Liver (tissue), 8 donors: ENCODE measurements at regions not wholly inside any gene's neighbourhood (a gene's known extent, or its start where the extent isn't known, plus 50 kb on each side); places are given as distances from the start of the nearest gene placed in this dataset.

Experiments used
- DNase-seq: peaks from one replicate; pipeline ENCODE4 v3.0.0-alpha.2; 2017; ENCODE audit warnings: low spot score
- H3K27ac ChIP-seq, 2 donors: one replicate each; pipeline ENCODE4 v1.7.0; 2013; ENCODE audit warnings: inconsistent platforms in 2 of 2, low read length in 2 of 2, control low read depth in 1 of 2, low read depth in 1 of 2, mild to moderate bottlenecking in 1 of 2
- H3K27me3 ChIP-seq, 4 donors: one replicate each; pipeline versions ENCODE4 v1.6.1 to v1.7.0; 2013; ENCODE audit warnings: low read length in 3 of 4, inconsistent platforms in 1 of 4, mild to moderate bottlenecking in 1 of 4, moderate library complexity in 1 of 4; ENCODE audit not compliant: control insufficient read depth in 4 of 4, insufficient read depth in 4 of 4
- H3K36me3 ChIP-seq, 4 donors: one replicate each; pipeline versions ENCODE4 v1.6.1 to v1.7.0; 2013; ENCODE audit warnings: low read length in 3 of 4, mild to moderate bottlenecking in 3 of 4, low read depth in 1 of 4, moderate library complexity in 1 of 4; ENCODE audit not compliant: control insufficient read depth in 4 of 4, insufficient read depth in 3 of 4
- H3K4me1 ChIP-seq, 4 donors: one replicate each; pipeline versions ENCODE4 v1.6.1 to v1.7.0; 2013; ENCODE audit warnings: low read length in 3 of 4, mild to moderate bottlenecking in 3 of 4, moderate library complexity in 1 of 4; ENCODE audit not compliant: control insufficient read depth in 4 of 4, insufficient read depth in 4 of 4
- H3K4me3 ChIP-seq, 3 donors: one replicate each; pipeline versions ENCODE4 v1.6.1 to v1.7.0; 2013; ENCODE audit warnings: low read length in 3 of 3, control low read depth in 1 of 3, low read depth in 1 of 3, mild to moderate bottlenecking in 1 of 3
- H3K9ac ChIP-seq, 2 donors: one replicate each; pipeline ENCODE4 v1.7.0; 2013; ENCODE audit warnings: low read length in 2 of 2, mild to moderate bottlenecking in 2 of 2, moderate library complexity in 2 of 2, control low read depth in 1 of 2, low read depth in 1 of 2
- H3K9me3 ChIP-seq, 4 donors: one replicate each; pipeline versions ENCODE4 v1.6.1 to v1.7.0; 2013; ENCODE audit warnings: low read length in 3 of 4; ENCODE audit not compliant: control insufficient read depth in 4 of 4
- ATF3 ChIP-seq: IDR thresholded peaks from 2 replicates; pipeline ENCODE4 v1.6.1; 2016; ENCODE audit warnings: antibody characterized with exemption
- CTCF ChIP-seq: fragments of 150-350 bp; IDR thresholded peaks from 2 replicates; pipeline ENCODE4 v1.5.1; 2017; ENCODE audit warnings: improper control_type of control experiment, low read depth, low read length; ENCODE audit not compliant: missing input control
- EGR1 ChIP-seq, 2 donors: IDR thresholded peaks; 2 replicates each; pipeline ENCODE4 v1.6.1; 2016 to 2018; ENCODE audit warnings: antibody characterized with exemption in 2 of 2, low read depth in 2 of 2
- FOXA1 ChIP-seq: IDR thresholded peaks from 2 replicates; pipeline ENCODE4 v1.6.1; 2016; ENCODE audit warnings: antibody characterized with exemption
- FOXA2 ChIP-seq: IDR thresholded peaks from 2 replicates; pipeline ENCODE4 v1.6.1; 2016; ENCODE audit warnings: antibody characterized with exemption
- HNF4G ChIP-seq: IDR thresholded peaks from 2 replicates; pipeline ENCODE4 v1.6.1; 2016; ENCODE audit warnings: antibody characterized with exemption
- JUND ChIP-seq, 2 donors: IDR thresholded peaks; 2 replicates each; pipeline ENCODE4 v1.6.1; 2016; ENCODE audit warnings: antibody characterized with exemption in 2 of 2
- MAX ChIP-seq: IDR thresholded peaks from 2 replicates; pipeline ENCODE4 v1.6.1; 2016; ENCODE audit warnings: antibody characterized with exemption
- NR2F2 ChIP-seq: IDR thresholded peaks from 2 replicates; pipeline ENCODE4 v1.6.1; 2016; ENCODE audit warnings: antibody characterized with exemption
- RAD21 ChIP-seq, 2 donors: IDR thresholded peaks; 2 replicates each; pipeline ENCODE4 v1.6.1; 2016; ENCODE audit warnings: antibody characterized with exemption in 2 of 2, mild to moderate bottlenecking in 2 of 2
- RXRA ChIP-seq, 2 donors: IDR thresholded peaks; 2 replicates each; pipeline ENCODE4 v1.6.1; 2017 to 2018; ENCODE audit warnings: antibody characterized with exemption in 2 of 2, mild to moderate bottlenecking in 1 of 2
- WGBS: extraction: QIAGEN DNeasy Blood & Tissue Kit; methylation state at CpG from one replicate; pipeline ENCODE4 v1.1.7; 2013; 5-methylcytosine and 5-hydroxymethylcytosine counted together
- TF ChIP-seq, protein P1 (sequence below): IDR thresholded peaks from 2 replicates; pipeline ENCODE4 v1.6.1; 2016; ENCODE audit warnings: antibody characterized with exemption, mild to moderate bottlenecking
- TF ChIP-seq, protein P2 (sequence below): IDR thresholded peaks from 2 replicates; pipeline ENCODE4 v1.6.1; 2016; ENCODE audit warnings: antibody characterized with exemption
- donor health status: healthy.
- donor health status: healthy.
- donor health status: healthy.
- donor health status: healthy.
- donor health status: healthy.

DNA sequence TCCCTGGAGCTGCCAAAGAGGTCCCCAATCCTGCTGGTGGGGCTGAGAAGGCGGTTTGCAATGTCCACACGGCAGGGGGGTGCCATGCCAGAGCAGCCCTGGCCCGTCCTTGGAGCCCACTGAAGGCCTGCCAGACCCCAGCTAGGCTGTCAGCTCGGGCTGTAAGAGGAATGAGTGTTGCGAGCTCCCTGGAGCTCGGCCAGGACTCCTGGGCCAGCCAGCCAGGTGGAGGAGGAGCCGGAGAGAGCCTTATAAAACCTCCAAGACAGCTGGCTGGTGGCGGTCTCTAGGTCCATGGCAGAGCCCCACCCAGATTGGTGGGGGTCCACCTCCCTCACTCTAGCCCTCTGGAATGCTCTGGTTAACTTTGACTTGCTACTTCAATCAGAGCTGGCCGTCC, 55.1 kb upstream of the CALN1 start:
- peaks cover 0 to 3% (median 2%) of the 10 kb centered on the region in 4 donors for H3K9me3 ChIP-seq
- no peaks in the 10 kb centered on the region for H3K4me1 ChIP-seq
- TF ChIP-seq HNF4G: no peak
- TF ChIP-seq FOXA1: no peak
- TF ChIP-seq ATF3: no peak
- TF ChIP-seq RAD21 (IDR thresholded peaks at IDR 0.05): no peak
- no peak for TF ChIP-seq MAX
- H3K9ac ChIP-seq: no peak overlapping the region
- H3K27me3 ChIP-seq: no peaks in the 10 kb centered on the region
- H3K4me3 ChIP-seq: no peak overlapping the region
- no peaks in the 10 kb centered on the region for H3K36me3 ChIP-seq
- no peak for DNase-seq
- no peak overlapping the region for H3K27ac ChIP-seq
- 69% methylated on average over 9 of the region's 9 CpGs for WGBS

DNA sequence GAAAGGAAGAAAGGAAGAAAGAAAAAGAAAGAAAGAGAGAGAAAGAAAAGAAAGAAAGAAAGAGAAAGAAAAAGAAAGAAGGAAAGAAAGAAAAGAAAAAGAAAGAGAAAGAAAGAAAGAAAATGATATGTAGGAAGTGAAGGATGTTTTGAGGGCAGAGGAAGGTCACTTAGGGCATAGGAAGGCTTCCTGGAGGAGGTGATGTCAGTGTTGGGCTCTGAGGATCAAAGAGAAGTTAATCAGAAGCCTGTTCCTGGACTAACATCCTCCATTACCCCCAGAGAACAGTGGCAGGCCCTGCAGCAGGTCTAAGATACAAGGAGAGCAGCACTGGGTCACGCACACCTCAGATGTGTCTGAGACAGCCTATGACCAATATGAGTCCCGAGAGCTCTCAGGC, 54.7 kb upstream of the CALN1 start:
- TF ChIP-seq NR2F2: no peak
- TF ChIP-seq EGR1 (IDR thresholded peaks at IDR 0.05; ENCODE audit: low read depth in 2 of 2): no peak
- no peak for TF ChIP-seq JUND (IDR thresholded peaks at IDR 0.05)
- no peak for TF ChIP-seq FOXA2
- TF ChIP-seq, protein P1, sequence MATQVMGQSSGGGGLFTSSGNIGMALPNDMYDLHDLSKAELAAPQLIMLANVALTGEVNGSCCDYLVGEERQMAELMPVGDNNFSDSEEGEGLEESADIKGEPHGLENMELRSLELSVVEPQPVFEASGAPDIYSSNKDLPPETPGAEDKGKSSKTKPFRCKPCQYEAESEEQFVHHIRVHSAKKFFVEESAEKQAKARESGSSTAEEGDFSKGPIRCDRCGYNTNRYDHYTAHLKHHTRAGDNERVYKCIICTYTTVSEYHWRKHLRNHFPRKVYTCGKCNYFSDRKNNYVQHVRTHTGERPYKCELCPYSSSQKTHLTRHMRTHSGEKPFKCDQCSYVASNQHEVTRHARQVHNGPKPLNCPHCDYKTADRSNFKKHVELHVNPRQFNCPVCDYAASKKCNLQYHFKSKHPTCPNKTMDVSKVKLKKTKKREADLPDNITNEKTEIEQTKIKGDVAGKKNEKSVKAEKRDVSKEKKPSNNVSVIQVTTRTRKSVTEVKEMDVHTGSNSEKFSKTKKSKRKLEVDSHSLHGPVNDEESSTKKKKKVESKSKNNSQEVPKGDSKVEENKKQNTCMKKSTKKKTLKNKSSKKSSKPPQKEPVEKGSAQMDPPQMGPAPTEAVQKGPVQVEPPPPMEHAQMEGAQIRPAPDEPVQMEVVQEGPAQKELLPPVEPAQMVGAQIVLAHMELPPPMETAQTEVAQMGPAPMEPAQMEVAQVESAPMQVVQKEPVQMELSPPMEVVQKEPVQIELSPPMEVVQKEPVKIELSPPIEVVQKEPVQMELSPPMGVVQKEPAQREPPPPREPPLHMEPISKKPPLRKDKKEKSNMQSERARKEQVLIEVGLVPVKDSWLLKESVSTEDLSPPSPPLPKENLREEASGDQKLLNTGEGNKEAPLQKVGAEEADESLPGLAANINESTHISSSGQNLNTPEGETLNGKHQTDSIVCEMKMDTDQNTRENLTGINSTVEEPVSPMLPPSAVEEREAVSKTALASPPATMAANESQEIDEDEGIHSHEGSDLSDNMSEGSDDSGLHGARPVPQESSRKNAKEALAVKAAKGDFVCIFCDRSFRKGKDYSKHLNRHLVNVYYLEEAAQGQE: no peak
- TF ChIP-seq CTCF: no peak
- no peak for TF ChIP-seq RXRA (IDR thresholded peaks at IDR 0.05)
- TF ChIP-seq, protein P2, sequence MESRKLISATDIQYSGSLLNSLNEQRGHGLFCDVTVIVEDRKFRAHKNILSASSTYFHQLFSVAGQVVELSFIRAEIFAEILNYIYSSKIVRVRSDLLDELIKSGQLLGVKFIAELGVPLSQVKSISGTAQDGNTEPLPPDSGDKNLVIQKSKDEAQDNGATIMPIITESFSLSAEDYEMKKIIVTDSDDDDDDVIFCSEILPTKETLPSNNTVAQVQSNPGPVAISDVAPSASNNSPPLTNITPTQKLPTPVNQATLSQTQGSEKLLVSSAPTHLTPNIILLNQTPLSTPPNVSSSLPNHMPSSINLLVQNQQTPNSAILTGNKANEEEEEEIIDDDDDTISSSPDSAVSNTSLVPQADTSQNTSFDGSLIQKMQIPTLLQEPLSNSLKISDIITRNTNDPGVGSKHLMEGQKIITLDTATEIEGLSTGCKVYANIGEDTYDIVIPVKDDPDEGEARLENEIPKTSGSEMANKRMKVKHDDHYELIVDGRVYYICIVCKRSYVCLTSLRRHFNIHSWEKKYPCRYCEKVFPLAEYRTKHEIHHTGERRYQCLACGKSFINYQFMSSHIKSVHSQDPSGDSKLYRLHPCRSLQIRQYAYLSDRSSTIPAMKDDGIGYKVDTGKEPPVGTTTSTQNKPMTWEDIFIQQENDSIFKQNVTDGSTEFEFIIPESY: no peak
- WGBS: 85% methylated on average over 2 of the region's 2 CpGs
- Histone ChIP-seq H3K4me1 (no peaks in the 10 kb centered on the region), H3K27ac (no peak overlapping the region), H3K9me3 (peaks cover 0 to 3% (median 2%) of the 10 kb centered on the region in 4 donors), H3K9ac (no peak overlapping the region), H3K4me3 (no peak overlapping the region), H3K27me3 (no peaks in the 10 kb centered on the region), H3K36me3 (no peaks in the 10 kb centered on the region)
- DNase-seq: no peak
